Progenitor cell of endocrine pancreas (in vitro differentiated cells): ENCODE measurements at regions not wholly inside any gene's neighbourhood (a gene's known extent, or its start where the extent isn't known, plus 50 kb on each side); places are given as distances from the start of the nearest gene placed in this dataset.

Experiments
- DNase-seq: peaks from one replicate; pipeline ENCODE4 v3.0.0; 2021; ENCODE audit warnings: low spot score; ENCODE audit not compliant: unreplicated experiment
- H3K27ac Mint-ChIP-seq: 2 replicates; pipeline ENCODE4 v1.8.0; 2021; ENCODE audit warnings: mild to moderate bottlenecking, moderate library complexity, mixed read lengths
- H3K27me3 Mint-ChIP-seq: 2 replicates; pipeline ENCODE4 v1.8.0; 2021; ENCODE audit warnings: mixed read lengths
- H3K36me3 Mint-ChIP-seq: 2 replicates; pipeline ENCODE4 v1.8.0; 2022; ENCODE audit warnings: mixed read lengths; ENCODE audit not compliant: insufficient read depth
- H3K4me1 Mint-ChIP-seq: 2 replicates; pipeline ENCODE4 v1.8.0; 2021; ENCODE audit warnings: low read depth, mixed read lengths
- H3K4me3 Mint-ChIP-seq: 2 replicates; pipeline ENCODE4 v1.8.0; 2021; ENCODE audit warnings: low read depth, mild to moderate bottlenecking, moderate library complexity, mixed read lengths
- H3K9me3 Mint-ChIP-seq: 2 replicates; pipeline ENCODE4 v1.8.0; 2021; ENCODE audit warnings: low read depth, mixed read lengths
- CTCF ChIP-seq: fragments of 200-600 bp; sonication (generic); IDR thresholded peaks from one replicate; pipeline ENCODE4 v1.5.0; 2021; ENCODE audit warnings: antibody characterized with exemption, mild to moderate bottlenecking; ENCODE audit not compliant: unreplicated experiment

DNA sequence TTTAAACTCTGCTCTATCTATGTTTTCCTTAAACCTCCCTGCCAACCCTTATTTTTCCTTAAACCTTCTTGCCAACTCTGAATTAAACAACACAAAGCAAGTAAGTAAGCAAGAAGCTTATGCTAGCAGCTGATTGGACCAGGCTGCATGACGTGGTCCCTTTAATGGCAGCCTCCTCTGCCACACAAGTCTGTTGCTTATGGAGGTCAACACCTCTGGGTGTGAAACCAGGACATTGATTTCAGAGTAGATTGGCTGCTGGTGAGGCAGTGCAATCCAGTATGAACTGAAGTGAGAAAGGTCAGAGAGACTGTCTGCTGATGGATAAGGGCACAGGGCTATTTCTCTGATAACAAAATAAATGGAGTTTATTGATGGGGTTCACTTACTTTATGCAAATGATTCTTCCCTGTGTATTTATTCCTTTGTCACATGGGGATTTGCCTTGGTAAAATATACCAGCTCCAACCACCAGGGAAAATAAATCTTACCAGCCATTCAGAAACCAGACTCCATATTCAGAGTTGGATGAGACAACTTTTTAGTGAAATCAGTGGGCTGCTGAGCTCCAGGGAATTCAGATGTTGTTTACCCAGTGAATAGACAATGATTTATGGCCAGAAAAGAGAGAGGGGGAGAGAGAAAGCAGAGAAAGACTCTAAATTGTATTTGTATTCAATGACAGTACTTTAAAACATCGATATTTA, 112.2 kb upstream of the NCKAP5 start:
- H3K36me3 Mint-ChIP-seq, result no peaks in the 10 kb centered on the region
- H3K4me3 Mint-ChIP-seq, result no peak overlapping the region
- no peak for DNase-seq
- H3K4me1 Mint-ChIP-seq, result peaks cover 12% of the 10 kb centered on the region
- no peaks in the 10 kb centered on the region for H3K9me3 Mint-ChIP-seq
- no peaks in the 10 kb centered on the region for H3K27me3 Mint-ChIP-seq
- peak overlapping the region; percentile 51 for H3K27ac Mint-ChIP-seq
- TF ChIP-seq CTCF, result peak; percentile 36

DNA sequence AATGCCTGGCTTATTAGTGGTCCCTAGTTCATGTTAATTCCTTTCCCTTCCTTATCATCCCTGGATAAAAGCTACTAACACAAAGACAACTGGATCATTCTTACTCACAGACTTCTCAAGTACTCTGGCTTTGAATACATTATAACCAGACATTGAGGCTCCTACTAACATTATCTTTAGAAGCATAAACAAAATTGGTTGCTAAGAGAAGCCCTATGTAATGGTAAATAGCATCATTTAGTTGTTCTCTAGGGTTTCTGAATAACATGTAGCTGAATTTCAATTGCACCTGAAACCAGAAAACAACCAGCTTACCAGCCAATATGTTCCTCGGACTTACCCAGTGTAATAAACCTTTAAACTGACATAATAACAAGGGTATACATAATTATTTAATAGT, 114.1 kb upstream of the NCKAP5 start:
- DNase-seq, result no peak
- no peak for TF ChIP-seq CTCF
- Mint-ChIP-seq H3K27ac (no peak overlapping the region), H3K27me3 (peaks cover 2% of the 10 kb centered on the region), H3K9me3 (no peaks in the 10 kb centered on the region), H3K36me3 (no peaks in the 10 kb centered on the region), H3K4me3 (no peak overlapping the region), H3K4me1 (peaks cover 10% of the 10 kb centered on the region)

GRCh38 chr2:133682906-133683305, 114.6 kb upstream of the NCKAP5 start:
- Mint-ChIP-seq H3K36me3 (no peaks in the 10 kb centered on the region), H3K4me1 (peaks cover 10% of the 10 kb centered on the region), H3K27ac (no peak overlapping the region), H3K4me3 (no peak overlapping the region), H3K27me3 (peaks cover 6% of the 10 kb centered on the region), H3K9me3 (no peaks in the 10 kb centered on the region)
- DNase-seq, result no peak
- no peak for TF ChIP-seq CTCF

DNA sequence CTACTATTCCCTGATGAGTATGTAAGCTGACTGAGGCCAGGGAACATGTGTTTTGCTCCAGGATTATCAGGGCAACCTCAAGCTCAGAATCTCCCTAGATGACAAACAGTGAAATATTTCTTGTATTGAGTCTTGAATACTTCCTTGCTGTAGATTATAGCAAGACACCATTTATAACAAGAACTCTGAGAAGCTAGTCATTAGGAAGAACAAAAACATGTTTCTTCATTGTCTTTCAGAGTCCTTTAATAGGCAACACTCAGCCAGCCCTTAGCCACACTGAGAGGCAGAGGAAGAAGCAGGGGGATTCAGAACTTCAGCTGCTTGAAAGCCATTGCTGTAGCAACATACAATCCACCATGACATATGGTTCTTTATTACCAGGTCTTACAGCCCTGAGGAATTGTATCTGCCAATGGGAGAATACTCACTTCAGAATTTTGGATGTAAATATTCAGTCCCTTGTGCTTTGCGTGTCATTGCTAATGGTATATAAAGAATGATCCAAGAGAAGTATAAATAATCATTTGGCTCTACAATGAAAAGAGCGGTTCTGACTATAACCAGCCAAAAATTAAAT, 117.5 kb upstream of the NCKAP5 start:
- no peaks in the 10 kb centered on the region for H3K36me3 Mint-ChIP-seq

DNA sequence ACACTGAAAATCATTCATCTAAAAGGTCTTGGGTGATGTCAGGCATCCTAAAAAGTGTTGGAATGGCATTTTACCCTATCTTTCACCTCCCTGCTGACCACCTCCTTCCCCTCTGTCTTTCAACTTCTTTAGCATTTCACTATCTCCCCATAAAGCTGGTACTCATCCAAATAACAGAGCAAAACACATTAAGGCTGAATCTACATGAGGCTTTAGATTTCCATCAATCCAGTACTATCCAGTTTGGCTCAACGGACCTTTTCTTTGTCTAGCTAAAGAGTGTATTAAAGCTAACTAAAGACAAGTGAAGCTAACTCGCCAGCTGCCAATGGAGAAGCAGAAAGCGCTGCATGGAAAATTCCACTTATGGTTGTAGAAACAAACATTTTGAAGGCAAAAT, 122.5 kb upstream of the NCKAP5 start:
- H3K36me3 Mint-ChIP-seq, result no peaks in the 10 kb centered on the region
- peaks cover 9% of the 10 kb centered on the region for H3K9me3 Mint-ChIP-seq
- no peaks in the 10 kb centered on the region for H3K4me1 Mint-ChIP-seq
- H3K27me3 Mint-ChIP-seq, result peaks cover 12% of the 10 kb centered on the region
- no peak overlapping the region for H3K4me3 Mint-ChIP-seq
- no peak overlapping the region for H3K27ac Mint-ChIP-seq
- no peak for TF ChIP-seq CTCF
- no peak for DNase-seq

More for the DNA sequence above, 117.5 kb upstream of the NCKAP5 start:
- Mint-ChIP-seq H3K9me3 (no peaks in the 10 kb centered on the region), H3K27ac (no peak overlapping the region), H3K4me3 (no peak overlapping the region), H3K27me3 (peaks cover 9% of the 10 kb centered on the region), H3K4me1 (peaks cover 3% of the 10 kb centered on the region)
- DNase-seq, result no peak
- TF ChIP-seq CTCF, result no peak
